H1 (cell line): ENCODE measurements at regions not wholly inside any gene's neighbourhood (a gene's known extent, or its start where the extent isn't known, plus 50 kb on each side); places are given as distances from the start of the nearest gene placed in this dataset.

Experiments used
- CTCF ChIA-PET: fragments of 300-600 bp; sonication (Branson Sonifier 250); formaldehyde crosslinking; loops from one replicate; lab custom pipeline; 2021; ENCODE audit not compliant: partially characterized antibody; lab: Charles Lee
- POLR2A ChIA-PET: fragments of 300-600 bp; sonication (Branson Sonifier 250); formaldehyde crosslinking; loops from one replicate; lab custom pipeline; 2021; ENCODE audit warnings: inconsistent platforms; ENCODE audit not compliant: partially characterized antibody; lab: Charles Lee
- DNase-seq, 2 experiments: peaks; one replicate each; pipeline versions ENCODE4 v3.0.0 to v3.0.0-alpha.2; 2010 to 2022; ENCODE audit warnings: low spot score in 2 of 2, low read depth in 1 of 2, mixed read lengths in 1 of 2
- FAIRE-seq: peaks from 2 replicates; lab custom pipeline; 2011; peaks lifted over from hg19 to GRCh38; lab: Jason Lieb, UNC
- H2AFZ ChIP-seq: 2 replicates; pipeline ENCODE4 v1.8.1; 2012; ENCODE audit warnings: low read length, inconsistent platforms
- H2AK5ac ChIP-seq: 2 replicates; pipeline ENCODE4 v1.6.1; 2013; ENCODE audit warnings: low read depth, low read length
- H2BK120ac ChIP-seq: replicated peaks from 2 replicates; pipeline ENCODE3; 2013; ENCODE audit warnings: low read depth, low read length, inconsistent platforms
- H2BK12ac ChIP-seq: 2 replicates; pipeline ENCODE4 v1.6.1; 2013; ENCODE audit warnings: low read depth, low read length
- H2BK15ac ChIP-seq: 2 replicates; pipeline ENCODE4 v1.6.1; 2013; ENCODE audit warnings: low read length
- H2BK20ac ChIP-seq: 2 replicates; pipeline ENCODE4 v1.6.1; 2013; ENCODE audit warnings: low read length
- H2BK5ac ChIP-seq: 2 replicates; pipeline ENCODE4 v1.6.1; 2013; ENCODE audit warnings: low read depth, low read length
- H3K14ac ChIP-seq: 2 replicates; pipeline ENCODE4 v1.6.1; 2013; ENCODE audit warnings: inconsistent platforms; ENCODE audit not compliant: insufficient read length
- H3K18ac ChIP-seq: 2 replicates; pipeline ENCODE4 v1.6.1; 2013; ENCODE audit warnings: low read length; ENCODE audit errors: extremely low read depth
- H3K23ac ChIP-seq: 2 replicates; pipeline ENCODE4 v1.6.1; 2013; ENCODE audit warnings: inconsistent platforms; ENCODE audit not compliant: insufficient read length
- H3K23me2 ChIP-seq: 2 replicates; pipeline ENCODE4 v1.6.1; 2013; ENCODE audit warnings: low read depth, low read length
- H3K27ac ChIP-seq: 2 replicates; pipeline ENCODE4 v1.6.1; 2011; ENCODE audit warnings: low read depth, low read length, inconsistent platforms
- H3K27me3 ChIP-seq, 4 experiments: replicated peaks in 1 of 4; 1 replicate in 1 of 4; 2 replicates in 3 of 4; pipeline versions ENCODE4 v1.6.1 to v1.8.1; 2011 to 2013; ENCODE audit warnings: low read length in 3 of 4, mild to moderate bottlenecking in 3 of 4, inconsistent platforms in 2 of 4, mixed read lengths in 2 of 4, moderate library complexity in 1 of 4; ENCODE audit not compliant: control insufficient read depth in 3 of 4, insufficient read depth in 3 of 4; ENCODE audit errors: extremely low read depth in 1 of 4
- H3K36me3 ChIP-seq, 4 experiments: 2 replicates each; pipeline versions ENCODE4 v1.6.1 to v1.8.1; 2011 to 2013; ENCODE audit warnings: mild to moderate bottlenecking in 4 of 4, low read length in 3 of 4, moderate library complexity in 2 of 4, control low read depth in 1 of 4, inconsistent platforms in 1 of 4; ENCODE audit not compliant: insufficient read depth in 4 of 4, control insufficient read depth in 2 of 4
- H3K4ac ChIP-seq: replicated peaks from 2 replicates; pipeline ENCODE3; 2013; ENCODE audit warnings: low read length, low read depth, mixed read lengths, inconsistent platforms; ENCODE audit not compliant: insufficient read length
- H3K4me1 ChIP-seq, 4 experiments: replicated peaks in 1 of 4; 1 replicate in 1 of 4; 2 replicates in 3 of 4; pipeline versions ENCODE4 v1.6.1 to v1.8.1; 2011 to 2013; ENCODE audit warnings: low read length in 3 of 4, inconsistent platforms in 2 of 4, mixed read lengths in 1 of 4; ENCODE audit not compliant: insufficient read depth in 4 of 4, control insufficient read depth in 3 of 4
- H3K4me2 ChIP-seq, 2 experiments: 2 replicates each; pipeline versions ENCODE4 v1.6.1 to v1.8.1; 2011 to 2013; ENCODE audit warnings: low read depth in 2 of 2, low read length in 2 of 2, control low read depth in 1 of 2, inconsistent platforms in 1 of 2, mild to moderate bottlenecking in 1 of 2; ENCODE audit not compliant: insufficient read depth in 1 of 2
- H3K4me3 ChIP-seq, 4 experiments: fragments of 200-600, 300-600 bp in 1 of 4; sonication (generic), shearing (Covaris generic), sonication (Bioruptor Twin) in 1 of 4; 2 replicates each; pipeline versions ENCODE4 v1.5.1 to v1.8.1; 2011 to 2016; ENCODE audit warnings: low read length in 4 of 4, low read depth in 3 of 4, control low read depth in 2 of 4, inconsistent platforms in 2 of 4, mild to moderate bottlenecking in 2 of 4, mixed read lengths in 1 of 4, moderate library complexity in 1 of 4; ENCODE audit not compliant: insufficient read depth in 2 of 4; ENCODE audit errors: extremely low read depth in 1 of 4
- H3K56ac ChIP-seq: replicated peaks from 2 replicates; pipeline ENCODE3; 2013; ENCODE audit warnings: low read depth, mild to moderate bottlenecking, mixed read lengths, low read length, inconsistent platforms; ENCODE audit not compliant: insufficient read length
- H3K79me1 ChIP-seq: 2 replicates; pipeline ENCODE4 v1.6.1; 2013; ENCODE audit warnings: low read depth, low read length, control low read depth
- H3K79me2 ChIP-seq, 2 experiments: 2 replicates each; pipeline versions ENCODE4 v1.6.1 to v1.8.1; 2012 to 2013; ENCODE audit warnings: low read length in 2 of 2, mild to moderate bottlenecking in 2 of 2, inconsistent platforms in 1 of 2; ENCODE audit not compliant: insufficient read depth in 2 of 2, control insufficient read depth in 1 of 2
- H3K9ac ChIP-seq, 4 experiments: replicated peaks in 1 of 4; 1 replicate in 1 of 4; 2 replicates in 3 of 4; pipeline versions ENCODE4 v1.6.1 to v1.8.1; 2011 to 2013; ENCODE audit warnings: low read depth in 3 of 4, low read length in 3 of 4, control low read depth in 2 of 4, mild to moderate bottlenecking in 2 of 4, moderate library complexity in 2 of 4, inconsistent platforms in 1 of 4; ENCODE audit errors: extremely low read depth in 1 of 4
- H3K9me3 ChIP-seq, 2 experiments: 2 replicates each; pipeline versions ENCODE4 v1.6.1 to v1.8.1; 2012 to 2013; ENCODE audit warnings: mild to moderate bottlenecking in 2 of 2, moderate library complexity in 2 of 2, control low read depth in 1 of 2, inconsistent platforms in 1 of 2, low read depth in 1 of 2, low read length in 1 of 2, mixed read lengths in 1 of 2; ENCODE audit not compliant: insufficient read depth in 2 of 2
- H4K20me1 ChIP-seq, 2 experiments: replicated peaks in 1 of 2; 2 replicates each; pipeline versions ENCODE3 to v1.8.1; 2011 to 2013; ENCODE audit warnings: inconsistent platforms in 2 of 2, low read length in 2 of 2, mild to moderate bottlenecking in 1 of 2; ENCODE audit not compliant: insufficient read depth in 2 of 2, control insufficient read depth in 1 of 2
- H4K5ac ChIP-seq: 2 replicates; pipeline ENCODE4 v1.6.1; 2013; ENCODE audit warnings: low read length, low read depth, mixed read lengths, inconsistent platforms; ENCODE audit not compliant: insufficient read length
- H4K8ac ChIP-seq: 2 replicates; pipeline ENCODE4 v1.8.0; 2013; ENCODE audit warnings: mild to moderate bottlenecking, moderate library complexity, low read length, inconsistent platforms; ENCODE audit not compliant: insufficient read depth; ENCODE audit errors: extremely low read depth
- H4K91ac ChIP-seq: replicated peaks from 2 replicates; pipeline ENCODE3; 2013; ENCODE audit warnings: low read length, mixed read lengths, inconsistent platforms; ENCODE audit not compliant: insufficient read length
- SIX5 ChIP-seq: IDR thresholded peaks from 2 replicates; pipeline ENCODE4 v1.6.1; 2011; ENCODE audit warnings: mild to moderate bottlenecking, low read depth, low read length
- SP1 ChIP-seq: IDR thresholded peaks from 2 replicates; pipeline ENCODE4 v1.6.1; 2011; ENCODE audit warnings: low read depth, low read length

DNA sequence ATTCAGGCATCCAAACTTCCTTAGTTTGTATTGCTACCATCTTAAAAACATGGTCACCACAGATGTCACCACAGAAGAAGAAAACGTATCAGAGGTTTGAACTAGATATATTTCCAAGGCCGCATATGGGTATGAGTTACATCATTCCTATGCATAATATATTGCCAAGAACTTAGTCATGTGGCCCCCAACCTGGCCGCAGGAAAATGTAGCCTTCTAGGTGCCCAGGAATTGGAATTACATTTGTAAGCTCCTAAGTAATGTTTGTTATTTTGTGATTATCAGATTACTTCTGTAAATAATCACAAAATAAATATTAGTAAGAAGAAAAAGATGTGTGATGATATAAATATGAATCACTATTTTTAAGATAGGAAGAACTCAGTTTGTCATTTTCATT lies 351.4 kb downstream of the ISL1 start (continued):
- no peak for TF ChIP-seq SIX5

DNA sequence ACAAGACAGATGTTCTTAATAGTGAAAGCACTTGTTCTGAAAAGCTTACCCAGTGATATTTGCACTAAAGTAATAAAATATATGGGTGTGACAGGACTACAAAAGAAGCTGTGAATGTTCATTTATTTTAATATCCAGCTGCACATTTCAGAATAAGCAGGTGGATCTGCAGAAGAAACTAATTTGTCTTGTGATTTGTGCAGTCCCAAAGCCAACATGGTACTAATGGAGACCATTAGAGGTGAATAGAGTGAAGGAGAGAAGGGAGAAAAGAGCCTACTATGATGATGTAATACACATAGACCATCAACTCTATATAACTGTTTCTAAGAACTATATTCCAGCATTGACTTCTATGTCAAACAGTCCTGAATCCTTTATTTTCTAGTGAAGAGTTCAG lies 362.8 kb downstream of the ISL1 start:
- Histone ChIP-seq H4K5ac (no peak overlapping the region), H3K4me3 (no peak overlapping the region), H3K27me3 (no peaks in the 10 kb centered on the region), H2BK5ac (no peak overlapping the region), H3K79me2 (no peaks in the 10 kb centered on the region), H3K23me2 (no peaks in the 10 kb centered on the region; the same call in 1 of the 2 replicates), H3K9ac (no peak overlapping the region), H2BK120ac (no peak overlapping the region), H4K20me1 (no peaks in the 10 kb centered on the region), H3K36me3 (no peaks in the 10 kb centered on the region), H4K8ac (no peak overlapping the region), H2BK12ac (no peak overlapping the region), H2AK5ac (no peak overlapping the region), H3K79me1 (no peaks in the 10 kb centered on the region), H3K4me2 (no peak overlapping the region), H3K14ac (no peak overlapping the region), H3K27ac (no peak overlapping the region), H2BK20ac (no peak overlapping the region), H4K91ac (no peak overlapping the region), H3K18ac (no peak overlapping the region), H3K4me1 (no peaks in the 10 kb centered on the region), H3K23ac (no peak overlapping the region), H3K9me3 (no peaks in the 10 kb centered on the region), H3K4ac (no peak overlapping the region), H2AFZ (no peak overlapping the region), H3K56ac (no peak overlapping the region), H2BK15ac (no peak overlapping the region)
- ChIA-PET POLR2A (no interaction called here), CTCF (interaction anchor here (0.6 kb wide), 1 partner anchor 18 kb away, joined by 3 read pairs; no protein-coding TSS in a partner anchor)
- no peak for TF ChIP-seq SP1
- FAIRE-seq (no peak), DNase-seq (no peak)
